Panc1 (cell line): ENCODE measurements at regions not wholly inside any gene's neighbourhood (a gene's known extent, or its start where the extent isn't known, plus 50 kb on each side); places are given as distances from the start of the nearest gene placed in this dataset.

ENCODE experiments used
- ATAC-seq: fragments of 200-7000 bp; cut with Tn5 transposase; 2 replicates; pipeline ENCODE4 v1.9.1; 2020; ENCODE audit warnings: mild to moderate bottlenecking, moderate library complexity
- BruUV-seq: library from RNA; stranded (reverse); fragments of 400-500 nt; replicated peaks from 2 replicates; lab custom pipeline; 2021; lab: Mats Ljungman, UMichigan
- CTCF ChIA-PET: fragments of 300-600 bp; sonication (Branson Sonifier 250); formaldehyde crosslinking; loops from one replicate; lab custom pipeline; 2022; ENCODE audit warnings: antibody characterized with exemption; lab: Charles Lee
- POLR2A ChIA-PET: fragments of 300-600 bp; sonication (Branson Sonifier 250); formaldehyde crosslinking; loops from one replicate; lab custom pipeline; 2022; ENCODE audit warnings: antibody characterized with exemption; lab: Charles Lee
- DNase-seq: peaks from one replicate; pipeline ENCODE4 v3.0.0-alpha.2; 2010; ENCODE audit warnings: low read depth, low spot score
- H3K27ac ChIP-seq: 2 replicates; pipeline ENCODE4 v1.5.1; 2011; ENCODE audit warnings: mild to moderate bottlenecking, low read length, inconsistent platforms
- H3K27me3 ChIP-seq: fragments of 200-500 bp; sonication (Bioruptor generic); 2 replicates; pipeline ENCODE4 v1.6.0; 2014; ENCODE audit warnings: low read length, inconsistent platforms; ENCODE audit not compliant: control insufficient read depth, insufficient read depth
- H3K36me3 ChIP-seq: fragments of 200-500 bp; sonication (Bioruptor generic); 2 replicates; pipeline ENCODE4 v1.5.1; 2014; ENCODE audit warnings: inconsistent platforms, mild to moderate bottlenecking, low read length, moderate library complexity; ENCODE audit not compliant: control insufficient read depth, insufficient read depth
- H3K4me1 ChIP-seq: 2 replicates; pipeline ENCODE4 v1.5.1; 2011; ENCODE audit warnings: inconsistent platforms, mild to moderate bottlenecking, low read length, moderate library complexity; ENCODE audit not compliant: control insufficient read depth, insufficient read depth
- H3K4me3 ChIP-seq, 2 experiments: 2 replicates each; pipeline ENCODE4 v1.5.1; 2011 to 2012; ENCODE audit warnings: low read depth in 2 of 2, low read length in 2 of 2, mild to moderate bottlenecking in 2 of 2, inconsistent platforms in 1 of 2, moderate library complexity in 1 of 2
- H3K9me3 ChIP-seq: fragments of 200-500 bp; sonication (Bioruptor generic); 2 replicates; pipeline ENCODE4 v1.5.1; 2014; ENCODE audit warnings: low read depth, mild to moderate bottlenecking, inconsistent platforms, low read length, moderate library complexity; ENCODE audit not compliant: control insufficient read depth, insufficient read depth
- POLR2AphosphoS5 ChIP-seq: IDR thresholded peaks from 2 replicates; pipeline ENCODE4 v1.6.1; 2012; ENCODE audit warnings: mild to moderate bottlenecking, low read depth, low read length, moderate library complexity
- SIN3A ChIP-seq: IDR thresholded peaks from 2 replicates; pipeline ENCODE4 v1.6.1; 2012; ENCODE audit warnings: low read depth, mild to moderate bottlenecking, low read length, moderate library complexity, borderline replicate concordance; ENCODE audit not compliant: insufficient read depth
- TCF7L2 ChIP-seq: IDR thresholded peaks from 2 replicates; pipeline ENCODE4 v1.6.1; 2011; ENCODE audit warnings: mild to moderate bottlenecking, low read depth, low read length, inconsistent platforms
- in situ Hi-C: cut with HindIII; loops from 2 replicates; pipeline ENCODE4 v1.10.0; 2016; ENCODE audit warnings: low sequenced_read_pairs, low pct_unique_long_range_greater_than_20kb
- intact Hi-C: fragments of 100-400 bp; cut with micrococcal nuclease; formaldehyde crosslinking; loops from one replicate; pipeline ENCODE4 v1.10.0; 2022; ENCODE audit not compliant: unreplicated experiment
- TF ChIP-seq, protein P1 (sequence below): fragments of 450-650 bp; IDR thresholded peaks from 2 replicates; pipeline ENCODE4 v1.5.1; 2017; ENCODE audit warnings: mild to moderate bottlenecking
- TF ChIP-seq, protein P2 (sequence below), 2 experiments: IDR thresholded peaks; 2 replicates each; pipeline ENCODE4 v1.6.1; 2011 to 2012; ENCODE audit warnings: low read depth in 2 of 2, control low read depth in 1 of 2, low read length in 1 of 2, mild to moderate bottlenecking in 1 of 2, moderate library complexity in 1 of 2; ENCODE audit not compliant: insufficient read depth in 1 of 2

DNA sequence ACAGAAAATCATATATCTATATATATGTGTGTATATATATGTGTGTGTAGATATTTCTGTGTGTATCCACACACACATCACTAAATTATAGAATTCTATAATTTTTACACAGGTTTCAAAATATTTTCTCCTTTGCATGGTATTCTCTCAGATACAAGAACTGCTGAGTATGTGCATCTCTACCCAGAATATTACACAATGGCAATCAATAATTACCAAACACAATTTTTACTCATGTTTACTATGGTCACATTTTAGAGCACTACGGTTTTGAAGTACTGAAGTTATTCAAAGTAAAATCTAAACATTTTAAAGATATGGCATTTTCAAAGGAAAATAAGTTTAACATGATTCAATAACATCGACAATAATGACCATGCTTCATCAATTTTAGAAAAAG is 258.5 kb downstream of the PAX3 start:
- in situ Hi-C loops (no loop called here), intact Hi-C loops (no loop called here)
- no peaks in the 10 kb centered on the region for H3K27me3 ChIP-seq
- TF ChIP-seq TCF7L2, result no peak
- TF ChIP-seq, protein P1, sequence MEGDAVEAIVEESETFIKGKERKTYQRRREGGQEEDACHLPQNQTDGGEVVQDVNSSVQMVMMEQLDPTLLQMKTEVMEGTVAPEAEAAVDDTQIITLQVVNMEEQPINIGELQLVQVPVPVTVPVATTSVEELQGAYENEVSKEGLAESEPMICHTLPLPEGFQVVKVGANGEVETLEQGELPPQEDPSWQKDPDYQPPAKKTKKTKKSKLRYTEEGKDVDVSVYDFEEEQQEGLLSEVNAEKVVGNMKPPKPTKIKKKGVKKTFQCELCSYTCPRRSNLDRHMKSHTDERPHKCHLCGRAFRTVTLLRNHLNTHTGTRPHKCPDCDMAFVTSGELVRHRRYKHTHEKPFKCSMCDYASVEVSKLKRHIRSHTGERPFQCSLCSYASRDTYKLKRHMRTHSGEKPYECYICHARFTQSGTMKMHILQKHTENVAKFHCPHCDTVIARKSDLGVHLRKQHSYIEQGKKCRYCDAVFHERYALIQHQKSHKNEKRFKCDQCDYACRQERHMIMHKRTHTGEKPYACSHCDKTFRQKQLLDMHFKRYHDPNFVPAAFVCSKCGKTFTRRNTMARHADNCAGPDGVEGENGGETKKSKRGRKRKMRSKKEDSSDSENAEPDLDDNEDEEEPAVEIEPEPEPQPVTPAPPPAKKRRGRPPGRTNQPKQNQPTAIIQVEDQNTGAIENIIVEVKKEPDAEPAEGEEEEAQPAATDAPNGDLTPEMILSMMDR, result no peak
- TF ChIP-seq, protein P2, sequence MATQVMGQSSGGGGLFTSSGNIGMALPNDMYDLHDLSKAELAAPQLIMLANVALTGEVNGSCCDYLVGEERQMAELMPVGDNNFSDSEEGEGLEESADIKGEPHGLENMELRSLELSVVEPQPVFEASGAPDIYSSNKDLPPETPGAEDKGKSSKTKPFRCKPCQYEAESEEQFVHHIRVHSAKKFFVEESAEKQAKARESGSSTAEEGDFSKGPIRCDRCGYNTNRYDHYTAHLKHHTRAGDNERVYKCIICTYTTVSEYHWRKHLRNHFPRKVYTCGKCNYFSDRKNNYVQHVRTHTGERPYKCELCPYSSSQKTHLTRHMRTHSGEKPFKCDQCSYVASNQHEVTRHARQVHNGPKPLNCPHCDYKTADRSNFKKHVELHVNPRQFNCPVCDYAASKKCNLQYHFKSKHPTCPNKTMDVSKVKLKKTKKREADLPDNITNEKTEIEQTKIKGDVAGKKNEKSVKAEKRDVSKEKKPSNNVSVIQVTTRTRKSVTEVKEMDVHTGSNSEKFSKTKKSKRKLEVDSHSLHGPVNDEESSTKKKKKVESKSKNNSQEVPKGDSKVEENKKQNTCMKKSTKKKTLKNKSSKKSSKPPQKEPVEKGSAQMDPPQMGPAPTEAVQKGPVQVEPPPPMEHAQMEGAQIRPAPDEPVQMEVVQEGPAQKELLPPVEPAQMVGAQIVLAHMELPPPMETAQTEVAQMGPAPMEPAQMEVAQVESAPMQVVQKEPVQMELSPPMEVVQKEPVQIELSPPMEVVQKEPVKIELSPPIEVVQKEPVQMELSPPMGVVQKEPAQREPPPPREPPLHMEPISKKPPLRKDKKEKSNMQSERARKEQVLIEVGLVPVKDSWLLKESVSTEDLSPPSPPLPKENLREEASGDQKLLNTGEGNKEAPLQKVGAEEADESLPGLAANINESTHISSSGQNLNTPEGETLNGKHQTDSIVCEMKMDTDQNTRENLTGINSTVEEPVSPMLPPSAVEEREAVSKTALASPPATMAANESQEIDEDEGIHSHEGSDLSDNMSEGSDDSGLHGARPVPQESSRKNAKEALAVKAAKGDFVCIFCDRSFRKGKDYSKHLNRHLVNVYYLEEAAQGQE (IDR thresholded peaks at IDR 0.05; ENCODE audit: insufficient read depth in 1 of 2, low read depth in 2 of 2, low read length in 1 of 2), result no peak
- no peak for TF ChIP-seq POLR2AphosphoS5
- TF ChIP-seq SIN3A, result no peak
- H3K4me3 ChIP-seq, result no peak overlapping the region
- no TSS peak for BruUV-seq
- CTCF ChIA-PET, result no interaction called here
- no peak for ATAC-seq
- no peaks in the 10 kb centered on the region for H3K4me1 ChIP-seq
- no peaks in the 10 kb centered on the region for H3K9me3 ChIP-seq
- DNase-seq, result no peak
- no peak overlapping the region for H3K27ac ChIP-seq
- POLR2A ChIA-PET, result no interaction called here
- no peaks in the 10 kb centered on the region for H3K36me3 ChIP-seq

DNA sequence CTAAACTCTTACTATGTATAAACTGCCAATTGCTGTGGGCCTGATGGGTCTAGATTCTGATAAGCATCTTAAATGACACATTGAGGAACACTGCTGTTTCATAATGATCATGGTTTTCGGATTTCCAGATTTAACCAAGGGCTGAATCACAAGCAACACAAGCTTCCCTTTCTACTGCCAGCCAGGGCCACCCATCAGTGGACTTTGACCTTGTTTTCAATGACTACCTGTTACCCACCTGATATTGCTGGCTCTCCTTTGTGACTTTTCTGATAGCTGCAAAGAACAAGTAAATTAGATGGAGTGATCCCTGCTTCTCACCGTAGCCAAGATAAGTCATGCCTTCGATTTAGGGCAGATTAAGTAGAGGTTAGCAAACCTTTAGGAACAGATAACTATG is 259.0 kb downstream of the PAX3 start:
- Histone ChIP-seq H3K27me3 (no peaks in the 10 kb centered on the region), H3K9me3 (no peaks in the 10 kb centered on the region), H3K4me1 (no peaks in the 10 kb centered on the region), H3K36me3 (no peaks in the 10 kb centered on the region), H3K4me3 (no peak overlapping the region), H3K27ac (no peak overlapping the region)
- ATAC-seq (no peak), DNase-seq (no peak)
- TF ChIP-seq, protein P2 (IDR thresholded peaks at IDR 0.05; ENCODE audit: insufficient read depth in 1 of 2, low read depth in 2 of 2, low read length in 1 of 2), result no peak
- TF ChIP-seq TCF7L2 (no peak), SIN3A (no peak), POLR2AphosphoS5 (no peak)
- TF ChIP-seq, protein P1, result no peak
- ChIA-PET POLR2A (no interaction called here), CTCF (interaction anchor here (0.6 to 0.7 kb wide), 2 partner anchors 14 to 215 kb away, joined by 4 to 5 read pairs; no protein-coding TSS in a partner anchor)
- in situ Hi-C loops (no loop called here), intact Hi-C loops (no loop called here)
- BruUV-seq, result no TSS peak
